Keratinocyte (primary cell): ENCODE measurements at regions not wholly inside any gene's neighbourhood (a gene's known extent, or its start where the extent isn't known, plus 50 kb on each side); places are given as distances from the start of the nearest gene placed in this dataset.

ENCODE experiments used
- CTCF ChIP-seq, 3 experiments: IDR thresholded peaks in 1 of 3; conservative IDR thresholded peaks in 1 of 3; optimal IDR thresholded peaks in 1 of 3; 2 replicates in 2 of 3; 3 replicates in 1 of 3; pipeline versions ENCODE3 to v1.5.1; 2011; ENCODE audit warnings: low read length in 3 of 3, mild to moderate bottlenecking in 3 of 3, moderate library complexity in 2 of 3, control low read depth in 1 of 3, inconsistent platforms in 1 of 3; ENCODE audit not compliant: insufficient read depth in 2 of 3; ENCODE audit errors: extremely low read depth in 1 of 3
- EZH2 ChIP-seq: IDR thresholded peaks from one replicate; pipeline ENCODE4 v1.6.1; 2012; ENCODE audit warnings: inconsistent platforms, mild to moderate bottlenecking, low read length, moderate library complexity

GRCh38 chr2:120798567-120799247, 63.0 kb downstream of the GLI2 start:
- TF ChIP-seq EZH2: no peak
- no peak for TF ChIP-seq CTCF (optimal IDR thresholded peaks at IDR 0.05 in 1 of 3, IDR thresholded peaks at IDR 0.05 in 1 of 3, conservative IDR thresholded peaks at IDR 0.05 in 1 of 3; ENCODE audit: extremely low read depth in 1 of 3, insufficient read depth in 2 of 3, low read length in 3 of 3)
